Osteoblast (primary cell): ENCODE measurements at regions not wholly inside any gene's neighbourhood (a gene's known extent, or its start where the extent isn't known, plus 50 kb on each side); places are given as distances from the start of the nearest gene placed in this dataset.

Source experiments
- DNase-seq: peaks from one replicate; pipeline ENCODE4 v3.0.0; 2011; ENCODE audit warnings: low spot score, mixed read lengths; ENCODE audit not compliant: insufficient read length; ENCODE audit errors: missing footprints
- H2AFZ ChIP-seq: 2 replicates; pipeline ENCODE4 v1.6.0; 2011; ENCODE audit warnings: mild to moderate bottlenecking, low read length
- H3K27ac ChIP-seq: 2 replicates; pipeline ENCODE4 v1.5.1; 2011; ENCODE audit warnings: mild to moderate bottlenecking, low read depth, low read length, moderate library complexity
- H3K27me3 ChIP-seq: 2 replicates; pipeline ENCODE4 v1.6.0; 2012; ENCODE audit warnings: mild to moderate bottlenecking, control low read depth, inconsistent platforms, low read length, moderate library complexity; ENCODE audit not compliant: insufficient read depth
- H3K36me3 ChIP-seq: 2 replicates; pipeline ENCODE4 v1.5.1; 2011; ENCODE audit warnings: mild to moderate bottlenecking, low read length, control low read depth, moderate library complexity; ENCODE audit not compliant: insufficient read depth
- H3K4me1 ChIP-seq: 2 replicates; pipeline ENCODE4 v1.5.1; 2011; ENCODE audit warnings: mild to moderate bottlenecking, low read length, control low read depth, moderate library complexity; ENCODE audit not compliant: insufficient read depth
- H3K4me2 ChIP-seq: 2 replicates; pipeline ENCODE4 v1.6.0; 2011; ENCODE audit warnings: mild to moderate bottlenecking, low read length; ENCODE audit not compliant: insufficient read depth
- H3K4me3 ChIP-seq: fragments of 200-600 bp; sonication (generic); 3 replicates; pipeline ENCODE4 v1.5.1; 2012; ENCODE audit warnings: mild to moderate bottlenecking, low read length, inconsistent platforms; ENCODE audit not compliant: insufficient read depth
- H3K79me2 ChIP-seq: 2 replicates; pipeline ENCODE4 v1.6.0; 2012; ENCODE audit warnings: mild to moderate bottlenecking, low read length, control low read depth, inconsistent platforms; ENCODE audit not compliant: insufficient read depth
- H3K9me3 ChIP-seq: 2 replicates; pipeline ENCODE4 v1.5.1; 2011; ENCODE audit warnings: low read depth, low read length, control low read depth
- H4K20me1 ChIP-seq: 2 replicates; pipeline ENCODE4 v1.6.0; 2012; ENCODE audit warnings: mild to moderate bottlenecking, low read length, control low read depth; ENCODE audit not compliant: insufficient read depth
- CTCF ChIP-seq: IDR thresholded peaks from 2 replicates; pipeline ENCODE4 v1.5.1; 2011; ENCODE audit warnings: mild to moderate bottlenecking, low read depth, low read length, moderate library complexity; ENCODE audit errors: extremely low read depth

- Histone ChIP-seq H3K4me1 (no peaks in the 10 kb centered on the region), H3K36me3 (no peaks in the 10 kb centered on the region), H3K79me2 (no peaks in the 10 kb centered on the region), H3K27ac (no peak overlapping the region), H3K9me3 (no peaks in the 10 kb centered on the region), H3K4me2 (no peak overlapping the region), H2AFZ (no peak overlapping the region), H3K4me3 (no peak overlapping the region), H4K20me1 (no peaks in the 10 kb centered on the region), H3K27me3 (no peaks in the 10 kb centered on the region)
- TF ChIP-seq CTCF: no peak
- peak; percentile 17 for DNase-seq
Observed at GRCh38 chr7:85292908-85293576, 106.2 kb upstream of the SEMA3D start.

GRCh38 chr7:85290269-85290668, 103.4 kb upstream of the SEMA3D start:
- Histone ChIP-seq H4K20me1 (no peaks in the 10 kb centered on the region), H3K27ac (no peak overlapping the region), H3K27me3 (no peaks in the 10 kb centered on the region), H3K4me2 (no peak overlapping the region), H3K9me3 (no peaks in the 10 kb centered on the region), H3K4me1 (no peaks in the 10 kb centered on the region), H2AFZ (no peak overlapping the region), H3K79me2 (no peaks in the 10 kb centered on the region), H3K4me3 (no peak overlapping the region), H3K36me3 (no peaks in the 10 kb centered on the region)
- TF ChIP-seq CTCF: no peak
- no peak for DNase-seq

GRCh38 chr7:85289279-85289678, 102.4 kb upstream of the SEMA3D start:
- Histone ChIP-seq H4K20me1 (no peaks in the 10 kb centered on the region), H3K4me2 (no peak overlapping the region), H3K79me2 (no peaks in the 10 kb centered on the region), H3K36me3 (no peaks in the 10 kb centered on the region), H3K9me3 (no peaks in the 10 kb centered on the region), H3K27ac (no peak overlapping the region), H3K4me3 (no peak overlapping the region), H3K4me1 (no peaks in the 10 kb centered on the region), H3K27me3 (no peaks in the 10 kb centered on the region), H2AFZ (no peak overlapping the region)
- no peak for DNase-seq
- no peak for TF ChIP-seq CTCF

- Histone ChIP-seq H3K4me2 (no peak overlapping the region), H3K9me3 (no peaks in the 10 kb centered on the region), H3K79me2 (no peaks in the 10 kb centered on the region), H3K4me3 (no peak overlapping the region), H4K20me1 (no peaks in the 10 kb centered on the region), H3K27ac (no peak overlapping the region), H2AFZ (no peak overlapping the region), H3K36me3 (no peaks in the 10 kb centered on the region), H3K4me1 (no peaks in the 10 kb centered on the region), H3K27me3 (no peaks in the 10 kb centered on the region)
- no peak for DNase-seq
- no peak for TF ChIP-seq CTCF
Observed at GRCh38 chr7:85287106-85287825, 100.4 kb upstream of the SEMA3D start.
